VCaP (cell line): ENCODE measurements at regions not wholly inside any gene's neighbourhood (a gene's known extent, or its start where the extent isn't known, plus 50 kb on each side); places are given as distances from the start of the nearest gene placed in this dataset.

Source experiments
- H3K27ac ChIP-seq: fragments of 450-650 bp; 2 replicates; pipeline ENCODE4 v1.5.1; 2017
- TF ChIP-seq, protein P1 (sequence below): fragments of 450-650 bp; conservative IDR thresholded peaks from 2 replicates; pipeline ENCODE4 v1.5.1; 2017; ENCODE audit warnings: mild to moderate bottlenecking, moderate library complexity

DNA sequence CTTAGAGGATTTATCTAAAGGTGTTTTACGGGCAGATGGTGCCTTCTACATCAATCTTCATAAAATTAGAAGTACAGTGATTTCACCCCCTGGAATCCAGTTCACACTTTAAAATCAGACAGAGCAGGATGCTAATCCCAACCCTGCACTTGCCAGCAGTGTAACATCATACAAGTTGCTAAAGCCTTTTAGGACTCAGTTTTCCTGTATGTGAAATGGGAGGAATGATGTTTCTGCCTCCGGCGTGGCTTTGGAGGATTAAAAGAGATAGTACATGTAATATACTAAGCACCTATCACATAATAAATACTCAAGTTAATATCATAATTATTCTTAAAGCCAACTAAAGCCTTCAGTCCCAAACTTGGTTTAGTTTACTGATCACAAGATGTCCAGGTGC lies 257.2 kb upstream of the THBS1 start:
- TF ChIP-seq, protein P1, sequence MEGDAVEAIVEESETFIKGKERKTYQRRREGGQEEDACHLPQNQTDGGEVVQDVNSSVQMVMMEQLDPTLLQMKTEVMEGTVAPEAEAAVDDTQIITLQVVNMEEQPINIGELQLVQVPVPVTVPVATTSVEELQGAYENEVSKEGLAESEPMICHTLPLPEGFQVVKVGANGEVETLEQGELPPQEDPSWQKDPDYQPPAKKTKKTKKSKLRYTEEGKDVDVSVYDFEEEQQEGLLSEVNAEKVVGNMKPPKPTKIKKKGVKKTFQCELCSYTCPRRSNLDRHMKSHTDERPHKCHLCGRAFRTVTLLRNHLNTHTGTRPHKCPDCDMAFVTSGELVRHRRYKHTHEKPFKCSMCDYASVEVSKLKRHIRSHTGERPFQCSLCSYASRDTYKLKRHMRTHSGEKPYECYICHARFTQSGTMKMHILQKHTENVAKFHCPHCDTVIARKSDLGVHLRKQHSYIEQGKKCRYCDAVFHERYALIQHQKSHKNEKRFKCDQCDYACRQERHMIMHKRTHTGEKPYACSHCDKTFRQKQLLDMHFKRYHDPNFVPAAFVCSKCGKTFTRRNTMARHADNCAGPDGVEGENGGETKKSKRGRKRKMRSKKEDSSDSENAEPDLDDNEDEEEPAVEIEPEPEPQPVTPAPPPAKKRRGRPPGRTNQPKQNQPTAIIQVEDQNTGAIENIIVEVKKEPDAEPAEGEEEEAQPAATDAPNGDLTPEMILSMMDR = no peak
- no peak overlapping the region for H3K27ac ChIP-seq

GRCh38 chr15:39326306-39326975 lies 254.4 kb upstream of the THBS1 start:
- no peak overlapping the region for H3K27ac ChIP-seq
- TF ChIP-seq, protein P1 = no peak

GRCh38 chr15:39327005-39327730 lies 253.7 kb upstream of the THBS1 start:
- TF ChIP-seq, protein P1 = no peak
- H3K27ac ChIP-seq = no peak overlapping the region

GRCh38 chr15:39330061-39330460 lies 250.8 kb upstream of the THBS1 start:
- H3K27ac ChIP-seq = no peak overlapping the region
- TF ChIP-seq, protein P1 = no peak

GRCh38 chr15:39331584-39331983 lies 249.3 kb upstream of the THBS1 start:
- TF ChIP-seq, protein P1 = no peak
- no peak overlapping the region for H3K27ac ChIP-seq

GRCh38 chr15:39332846-39333245 lies 248.0 kb upstream of the THBS1 start:
- TF ChIP-seq, protein P1 = no peak
- H3K27ac ChIP-seq = no peak overlapping the region; the same call in 1 of the 2 replicates

DNA sequence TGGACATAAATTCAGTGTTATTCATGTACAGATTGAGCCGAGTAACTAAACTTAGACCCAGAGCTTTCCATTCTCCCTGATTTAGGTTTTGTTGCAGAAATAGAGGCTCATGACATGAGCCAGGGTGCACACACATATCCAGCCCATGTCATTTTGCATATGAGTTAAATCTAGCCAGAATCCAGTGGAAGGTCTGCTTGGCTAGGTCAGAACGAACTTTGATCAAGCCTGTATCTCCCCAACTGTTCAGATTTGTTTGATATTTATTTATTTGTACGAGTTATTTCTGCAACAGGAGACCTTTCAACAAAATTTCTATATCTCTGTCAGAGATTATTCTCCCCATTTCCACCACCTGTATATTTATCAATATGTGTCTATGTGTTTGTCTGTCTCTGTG lies 247.5 kb upstream of the THBS1 start:
- H3K27ac ChIP-seq = no peak overlapping the region

More for the DNA sequence above, 247.5 kb upstream of the THBS1 start:
- TF ChIP-seq, protein P1 = no peak
